GM23338 (cell line): ENCODE measurements at regions not wholly inside any gene's neighbourhood (a gene's known extent, or its start where the extent isn't known, plus 50 kb on each side); places are given as distances from the start of the nearest gene placed in this dataset.

ENCODE experiments used
- CTCF ChIP-seq, 2 experiments: fragments of 200-600 bp in 1 of 2; sonication (generic) in 1 of 2; conservative IDR thresholded peaks; 2 replicates each; pipeline versions ENCODE4 v1.5.1 to v1.6.1; 2016 to 2017; ENCODE audit warnings: antibody characterized with exemption in 2 of 2, low read depth in 2 of 2, mild to moderate bottlenecking in 2 of 2, moderate library complexity in 1 of 2
- EZH2 ChIP-seq: fragments of 200-600 bp; sonication (generic); IDR thresholded peaks from one replicate; pipeline ENCODE4 v1.8.0; 2017; ENCODE audit warnings: antibody characterized with exemption, mild to moderate bottlenecking, low read depth; ENCODE audit not compliant: unreplicated experiment
- EZH2phosphoT487 ChIP-seq: fragments of 200-600 bp; sonication (generic); IDR thresholded peaks from one replicate; pipeline ENCODE4 v1.8.1; 2018; ENCODE audit warnings: antibody characterized with exemption; ENCODE audit not compliant: unreplicated experiment
- JUNB ChIP-seq: IDR thresholded peaks from one replicate; pipeline ENCODE4 v1.6.1; 2016; ENCODE audit warnings: antibody characterized with exemption; ENCODE audit not compliant: unreplicated experiment
- POLR2AphosphoS5 ChIP-seq: IDR thresholded peaks from 2 replicates; pipeline ENCODE4 v1.6.1; 2016; ENCODE audit warnings: antibody characterized with exemption, low read depth
- REST ChIP-seq: IDR thresholded peaks from one replicate; pipeline ENCODE4 v1.6.1; 2018; ENCODE audit warnings: antibody characterized with exemption; ENCODE audit not compliant: unreplicated experiment
- ZNF331 ChIP-seq: fragments of 250-450 bp; sonication (Bioruptor Pico); IDR thresholded peaks from 2 replicates; pipeline ENCODE4 v1.5.0; 2020; ENCODE audit warnings: low read depth, mild to moderate bottlenecking, moderate library complexity

GRCh38 chr1:173395762-173396161 is 81.4 kb upstream of the PRDX6 start:
- no peak for TF ChIP-seq CTCF (conservative IDR thresholded peaks at IDR 0.05; ENCODE audit: low read depth in 2 of 2)
- TF ChIP-seq EZH2phosphoT487, result no peak
- no peak for TF ChIP-seq EZH2
- TF ChIP-seq POLR2AphosphoS5, result no peak
- no peak for TF ChIP-seq REST
- no peak for TF ChIP-seq ZNF331 (CRISPR knock-in tag)
- TF ChIP-seq JUNB, result no peak
